Fibroblast of villous mesenchyme (primary cell): ENCODE measurements at regions not wholly inside any gene's neighbourhood (a gene's known extent, or its start where the extent isn't known, plus 50 kb on each side); places are given as distances from the start of the nearest gene placed in this dataset.

Source experiments
- DNase-seq: peaks from one replicate; pipeline ENCODE4 v3.0.0-alpha.2; 2010; ENCODE audit warnings: low read depth
- H3K4me3 ChIP-seq: 2 replicates; pipeline ENCODE4 v1.5.1; 2011; ENCODE audit warnings: low read depth, mild to moderate bottlenecking, low read length
- TF ChIP-seq, protein P1 (sequence below): IDR thresholded peaks from 2 replicates; pipeline ENCODE4 v1.5.1; 2012; ENCODE audit warnings: low read depth, mild to moderate bottlenecking, low read length; ENCODE audit not compliant: insufficient read depth

DNA sequence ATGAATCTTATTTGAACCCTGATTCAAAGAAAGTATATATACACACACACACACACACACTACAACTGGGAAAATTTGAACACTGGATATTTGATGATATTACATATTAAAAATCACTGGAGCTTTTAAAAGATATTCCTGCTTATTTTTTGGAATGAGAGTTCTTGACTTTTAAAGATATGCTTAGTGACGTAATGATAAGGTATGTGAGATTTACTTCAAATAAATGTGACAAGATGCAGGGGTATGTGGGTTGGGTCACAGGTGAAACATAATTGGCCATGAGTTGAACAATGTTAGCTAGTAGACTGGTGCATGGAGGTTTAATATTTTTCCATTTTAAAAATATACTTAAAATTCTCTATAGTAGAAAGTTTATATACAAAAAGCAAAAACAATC is 258.6 kb downstream of the CBLN4 start:
- no peak overlapping the region for H3K4me3 ChIP-seq
- no peak for DNase-seq
- TF ChIP-seq, protein P1, sequence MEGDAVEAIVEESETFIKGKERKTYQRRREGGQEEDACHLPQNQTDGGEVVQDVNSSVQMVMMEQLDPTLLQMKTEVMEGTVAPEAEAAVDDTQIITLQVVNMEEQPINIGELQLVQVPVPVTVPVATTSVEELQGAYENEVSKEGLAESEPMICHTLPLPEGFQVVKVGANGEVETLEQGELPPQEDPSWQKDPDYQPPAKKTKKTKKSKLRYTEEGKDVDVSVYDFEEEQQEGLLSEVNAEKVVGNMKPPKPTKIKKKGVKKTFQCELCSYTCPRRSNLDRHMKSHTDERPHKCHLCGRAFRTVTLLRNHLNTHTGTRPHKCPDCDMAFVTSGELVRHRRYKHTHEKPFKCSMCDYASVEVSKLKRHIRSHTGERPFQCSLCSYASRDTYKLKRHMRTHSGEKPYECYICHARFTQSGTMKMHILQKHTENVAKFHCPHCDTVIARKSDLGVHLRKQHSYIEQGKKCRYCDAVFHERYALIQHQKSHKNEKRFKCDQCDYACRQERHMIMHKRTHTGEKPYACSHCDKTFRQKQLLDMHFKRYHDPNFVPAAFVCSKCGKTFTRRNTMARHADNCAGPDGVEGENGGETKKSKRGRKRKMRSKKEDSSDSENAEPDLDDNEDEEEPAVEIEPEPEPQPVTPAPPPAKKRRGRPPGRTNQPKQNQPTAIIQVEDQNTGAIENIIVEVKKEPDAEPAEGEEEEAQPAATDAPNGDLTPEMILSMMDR, result no peak

DNA sequence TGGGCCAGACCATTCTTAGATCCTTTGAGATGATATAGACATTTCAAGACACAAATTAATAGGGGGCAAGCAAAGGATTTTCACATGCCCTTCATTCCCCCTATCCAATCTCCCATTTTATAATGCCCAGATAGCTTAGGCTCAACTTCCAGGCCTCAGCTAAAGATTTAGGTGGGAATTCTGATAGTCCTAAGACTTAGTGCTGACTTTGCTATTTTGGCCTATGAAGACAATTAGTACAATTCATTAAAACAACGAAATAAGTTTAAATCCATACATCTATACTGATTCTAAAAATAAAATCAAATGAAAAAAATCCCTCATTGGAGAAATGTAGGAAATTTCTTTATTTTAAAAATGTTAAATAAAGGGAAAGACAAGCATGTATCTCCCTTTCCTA is 259.5 kb downstream of the CBLN4 start:
- TF ChIP-seq, protein P1, result no peak
- DNase-seq, result no peak
- H3K4me3 ChIP-seq, result no peak overlapping the region

DNA sequence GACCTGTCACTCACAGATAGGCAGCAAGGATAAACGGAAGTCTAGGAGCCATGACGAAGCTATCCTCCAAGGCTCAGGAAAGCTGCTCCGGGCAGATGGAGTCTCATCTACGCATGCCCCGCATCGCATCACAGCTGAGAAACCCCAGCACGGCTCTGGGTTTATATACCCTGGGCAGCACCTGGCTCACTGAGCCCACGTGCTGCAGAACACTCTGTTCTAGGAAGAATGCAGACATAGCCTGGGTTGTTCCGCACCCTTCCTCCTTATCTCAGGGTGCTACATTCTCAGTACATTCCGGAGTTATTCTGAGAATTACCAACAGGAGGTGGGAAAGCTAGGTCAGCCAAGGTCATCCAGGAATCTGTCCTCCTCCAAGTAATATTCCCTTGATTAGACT is 260.4 kb downstream of the CBLN4 start:
- H3K4me3 ChIP-seq, result no peak overlapping the region
- TF ChIP-seq, protein P1, result no peak
- no peak for DNase-seq

DNA sequence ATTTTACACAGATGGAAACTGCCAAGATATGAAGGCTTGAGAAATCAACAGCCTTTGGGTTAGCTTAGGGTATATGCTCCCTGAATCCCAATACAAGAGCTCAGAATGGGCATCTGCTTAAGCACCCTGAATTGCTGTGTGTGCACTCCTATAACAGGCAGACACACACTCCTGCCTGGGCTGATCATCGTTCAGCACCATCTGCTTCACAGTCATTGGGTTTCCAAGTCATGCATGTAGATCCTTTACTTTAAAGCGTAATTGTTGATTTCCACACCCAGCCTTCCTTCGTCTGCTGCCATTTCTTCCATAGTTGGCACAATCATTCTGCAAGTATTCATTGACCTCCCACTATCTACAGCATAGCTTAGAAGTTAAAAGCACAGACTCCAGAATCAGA is 263.5 kb downstream of the CBLN4 start:
- no peak overlapping the region for H3K4me3 ChIP-seq
- no peak for DNase-seq
- TF ChIP-seq, protein P1, result no peak

DNA sequence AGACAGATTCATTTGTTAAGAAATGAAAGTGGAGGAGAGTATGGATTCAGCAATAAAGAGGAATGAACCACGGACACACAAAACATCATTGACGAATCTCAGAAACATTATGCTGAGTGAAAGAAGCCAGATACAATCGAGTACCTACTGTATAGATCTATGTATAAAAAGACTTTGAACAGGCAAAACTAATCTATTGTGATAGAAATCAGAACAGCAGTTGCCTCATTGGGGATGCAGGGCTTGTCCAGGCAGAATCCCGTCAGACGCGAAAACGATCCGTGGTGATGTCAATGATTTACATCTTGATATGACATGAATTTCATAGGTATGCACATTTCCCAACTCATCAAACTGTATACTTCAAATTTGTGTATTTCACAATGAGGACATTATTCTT is 265.2 kb downstream of the CBLN4 start:
- no peak overlapping the region for H3K4me3 ChIP-seq
- DNase-seq, result no peak
- TF ChIP-seq, protein P1, result no peak

DNA sequence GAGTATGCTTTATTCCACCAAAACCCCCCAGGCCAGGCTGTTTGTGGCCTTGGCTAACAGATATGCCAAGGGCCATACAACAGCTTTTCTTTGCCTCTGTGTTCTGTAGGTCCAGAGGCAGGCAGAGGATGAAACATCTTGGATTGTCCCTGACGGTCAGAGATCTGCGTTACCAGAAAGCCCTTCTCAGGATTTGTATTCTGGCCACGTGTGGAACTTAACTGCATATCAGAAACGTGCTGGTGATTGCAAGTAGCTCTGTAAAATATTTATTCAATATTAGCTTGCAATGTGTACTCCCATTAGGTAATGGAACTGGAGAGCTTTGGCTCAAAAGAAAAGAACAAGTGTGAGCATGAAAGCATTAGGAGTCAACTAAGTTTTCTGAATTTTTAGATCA is 275.0 kb downstream of the CBLN4 start:
- TF ChIP-seq, protein P1, result no peak
- no peak for DNase-seq
- H3K4me3 ChIP-seq, result no peak overlapping the region

DNA sequence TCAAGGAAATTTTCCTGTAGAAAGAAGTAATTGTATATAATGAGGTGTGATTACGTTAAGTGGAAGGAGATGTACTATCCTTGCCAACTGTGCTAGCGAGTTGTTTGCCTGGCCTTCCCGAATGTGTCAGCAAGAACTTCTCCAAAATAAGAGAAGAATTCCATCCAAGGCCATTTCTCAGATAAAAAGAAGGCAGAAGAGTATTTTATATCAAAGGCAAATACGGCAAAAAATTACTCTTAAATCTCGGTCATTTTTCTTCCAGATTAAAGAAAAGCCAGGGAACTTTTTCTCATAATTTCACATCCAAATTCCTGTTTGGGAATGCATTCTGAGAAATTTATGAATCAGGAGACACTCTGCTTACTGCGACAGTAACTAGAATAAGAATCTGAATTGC is 290.6 kb downstream of the CBLN4 start:
- DNase-seq, result no peak
- H3K4me3 ChIP-seq, result no peak overlapping the region
- TF ChIP-seq, protein P1, result no peak
